ENCODE measurements at regions not wholly inside any gene's neighbourhood (a gene's known extent, or its start where the extent isn't known, plus 50 kb on each side); places are given as distances from the start of the nearest gene placed in this dataset.

DNA sequence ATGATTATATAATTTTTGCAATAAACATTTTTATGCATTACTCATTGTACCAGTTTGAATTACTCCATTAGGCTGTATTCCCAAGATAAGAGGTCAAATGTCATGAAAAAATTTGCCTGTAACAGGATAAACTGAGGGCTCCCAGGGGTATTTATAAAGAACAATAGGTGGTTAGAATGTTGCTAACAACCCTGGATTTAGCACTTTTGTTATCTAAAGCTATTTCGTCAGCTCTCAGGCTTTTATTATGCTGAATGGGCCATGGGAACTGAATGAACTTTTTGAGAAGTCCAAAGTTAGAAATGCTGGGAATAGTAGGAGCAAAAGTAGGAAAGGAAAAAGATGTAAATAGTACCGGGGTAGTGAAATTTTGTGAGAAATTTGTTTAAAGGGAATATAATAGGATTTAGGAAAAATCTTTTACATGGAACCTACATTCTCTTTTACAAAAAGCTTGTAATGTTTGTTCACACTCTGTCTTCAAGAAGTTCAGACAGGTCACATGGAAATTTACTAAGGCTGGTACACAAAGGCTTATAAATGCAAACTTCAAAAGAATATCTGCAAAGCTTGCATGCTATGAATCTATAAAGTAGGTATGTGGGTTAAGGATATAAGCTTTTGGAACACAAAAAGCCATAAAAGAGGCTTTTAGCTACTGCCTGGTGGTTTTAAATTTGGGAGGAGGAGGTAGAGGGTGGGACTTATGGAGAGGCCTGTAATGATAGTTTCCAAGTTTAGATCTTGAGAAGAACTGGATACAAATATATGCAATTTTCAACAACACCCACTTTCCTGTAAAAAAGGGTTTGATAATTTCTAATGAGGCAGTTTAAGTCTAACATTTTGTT, 445.8 kb upstream of the NAALADL2 start:
- in situ Hi-C loops (cut with HindIII; ENCODE audit: low pct_unique_long_range_greater_than_20kb, low sequenced_read_pairs), result no loop called here
- DNase-seq (ENCODE audit: low read depth, low spot score), result no peak

GRCh38 chr3:174414902-174415301, 444.2 kb upstream of the NAALADL2 start:
- no peaks in the 10 kb centered on the region for H3K27me3 ChIP-seq (ENCODE audit: control insufficient read depth, insufficient read depth, low read length)
- TF ChIP-seq POLR2AphosphoS5 (IDR thresholded peaks at IDR 0.05; ENCODE audit: low read depth, low read length) (no peak), CTCF (IDR thresholded peaks at IDR 0.05) (no peak), TCF7L2 (IDR thresholded peaks at IDR 0.05; ENCODE audit: low read depth, low read length) (no peak), SIN3A (IDR thresholded peaks at IDR 0.05; ENCODE audit: borderline replicate concordance, insufficient read depth, low read depth, low read length) (no peak)
- TF ChIP-seq, protein P1, sequence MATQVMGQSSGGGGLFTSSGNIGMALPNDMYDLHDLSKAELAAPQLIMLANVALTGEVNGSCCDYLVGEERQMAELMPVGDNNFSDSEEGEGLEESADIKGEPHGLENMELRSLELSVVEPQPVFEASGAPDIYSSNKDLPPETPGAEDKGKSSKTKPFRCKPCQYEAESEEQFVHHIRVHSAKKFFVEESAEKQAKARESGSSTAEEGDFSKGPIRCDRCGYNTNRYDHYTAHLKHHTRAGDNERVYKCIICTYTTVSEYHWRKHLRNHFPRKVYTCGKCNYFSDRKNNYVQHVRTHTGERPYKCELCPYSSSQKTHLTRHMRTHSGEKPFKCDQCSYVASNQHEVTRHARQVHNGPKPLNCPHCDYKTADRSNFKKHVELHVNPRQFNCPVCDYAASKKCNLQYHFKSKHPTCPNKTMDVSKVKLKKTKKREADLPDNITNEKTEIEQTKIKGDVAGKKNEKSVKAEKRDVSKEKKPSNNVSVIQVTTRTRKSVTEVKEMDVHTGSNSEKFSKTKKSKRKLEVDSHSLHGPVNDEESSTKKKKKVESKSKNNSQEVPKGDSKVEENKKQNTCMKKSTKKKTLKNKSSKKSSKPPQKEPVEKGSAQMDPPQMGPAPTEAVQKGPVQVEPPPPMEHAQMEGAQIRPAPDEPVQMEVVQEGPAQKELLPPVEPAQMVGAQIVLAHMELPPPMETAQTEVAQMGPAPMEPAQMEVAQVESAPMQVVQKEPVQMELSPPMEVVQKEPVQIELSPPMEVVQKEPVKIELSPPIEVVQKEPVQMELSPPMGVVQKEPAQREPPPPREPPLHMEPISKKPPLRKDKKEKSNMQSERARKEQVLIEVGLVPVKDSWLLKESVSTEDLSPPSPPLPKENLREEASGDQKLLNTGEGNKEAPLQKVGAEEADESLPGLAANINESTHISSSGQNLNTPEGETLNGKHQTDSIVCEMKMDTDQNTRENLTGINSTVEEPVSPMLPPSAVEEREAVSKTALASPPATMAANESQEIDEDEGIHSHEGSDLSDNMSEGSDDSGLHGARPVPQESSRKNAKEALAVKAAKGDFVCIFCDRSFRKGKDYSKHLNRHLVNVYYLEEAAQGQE (IDR thresholded peaks at IDR 0.05; ENCODE audit: insufficient read depth in 1 of 2, low read depth in 2 of 2, low read length in 1 of 2), result no peak
- no peaks in the 10 kb centered on the region; the same call in 1 of the 2 replicates for H3K4me1 ChIP-seq (ENCODE audit: control insufficient read depth, insufficient read depth, low read length)
- no peaks in the 10 kb centered on the region for H3K36me3 ChIP-seq (ENCODE audit: control insufficient read depth, insufficient read depth, low read length)
- CTCF ChIA-PET, result no interaction called here
- POLR2A ChIA-PET, result no interaction called here
- no peak for ATAC-seq
- intact Hi-C loops (cut with micrococcal nuclease; ENCODE audit: unreplicated experiment), result loop anchor here (5.0 kb wide), 1 partner anchor 592 kb away; no protein-coding TSS in a partner anchor
- H3K4me3 ChIP-seq (ENCODE audit: low read depth in 2 of 2, low read length in 2 of 2), result no peak overlapping the region
- DNase-seq (ENCODE audit: low read depth, low spot score), result no peak
- H3K9me3 ChIP-seq (ENCODE audit: control insufficient read depth, insufficient read depth, low read depth, low read length), result no peaks in the 10 kb centered on the region
- no TSS peak for BruUV-seq (replicated peaks)
- in situ Hi-C loops (cut with HindIII; ENCODE audit: low pct_unique_long_range_greater_than_20kb, low sequenced_read_pairs), result no loop called here
- no peak overlapping the region for H3K27ac ChIP-seq (ENCODE audit: low read length)

More for the DNA sequence above, 445.8 kb upstream of the NAALADL2 start:
- Histone ChIP-seq H3K4me1 (ENCODE audit: control insufficient read depth, insufficient read depth, low read length) (no peaks in the 10 kb centered on the region; the same call in 1 of the 2 replicates), H3K4me3 (ENCODE audit: low read depth in 2 of 2, low read length in 2 of 2) (no peak overlapping the region), H3K27ac (ENCODE audit: low read length) (no peak overlapping the region), H3K36me3 (ENCODE audit: control insufficient read depth, insufficient read depth, low read length) (no peaks in the 10 kb centered on the region), H3K27me3 (ENCODE audit: control insufficient read depth, insufficient read depth, low read length) (no peaks in the 10 kb centered on the region), H3K9me3 (ENCODE audit: control insufficient read depth, insufficient read depth, low read depth, low read length) (no peaks in the 10 kb centered on the region)
- no peak for ATAC-seq
- no TSS peak for BruUV-seq (replicated peaks)
- ChIA-PET POLR2A (no interaction called here), CTCF (no interaction called here)
- intact Hi-C loops (cut with micrococcal nuclease; ENCODE audit: unreplicated experiment), result loop anchor here (5.0 kb wide), 1 partner anchor 594 kb away; no protein-coding TSS in a partner anchor
- TF ChIP-seq CTCF (IDR thresholded peaks at IDR 0.05) (no peak), POLR2AphosphoS5 (IDR thresholded peaks at IDR 0.05; ENCODE audit: low read depth, low read length) (no peak), TCF7L2 (IDR thresholded peaks at IDR 0.05; ENCODE audit: low read depth, low read length) (no peak), SIN3A (IDR thresholded peaks at IDR 0.05; ENCODE audit: borderline replicate concordance, insufficient read depth, low read depth, low read length) (no peak)
- TF ChIP-seq, protein P1 (IDR thresholded peaks at IDR 0.05; ENCODE audit: insufficient read depth in 1 of 2, low read depth in 2 of 2, low read length in 1 of 2), result no peak
